Liver (tissue), 3 donors: ENCODE measurements at regions not wholly inside any gene's neighbourhood (a gene's known extent, or its start where the extent isn't known, plus 50 kb on each side); places are given as distances from the start of the nearest gene placed in this dataset.

Experiments used
- CTCF ChIP-seq: fragments of 150-350 bp; IDR thresholded peaks from 2 replicates; pipeline ENCODE4 v1.5.1; 2017; ENCODE audit warnings: improper control_type of control experiment, low read depth, low read length; ENCODE audit not compliant: missing input control
- EGR1 ChIP-seq, 2 donors: IDR thresholded peaks; 2 replicates each; pipeline ENCODE4 v1.6.1; 2016 to 2018; ENCODE audit warnings: antibody characterized with exemption in 2 of 2, low read depth in 2 of 2
- FOXA1 ChIP-seq: IDR thresholded peaks from 2 replicates; pipeline ENCODE4 v1.6.1; 2016; ENCODE audit warnings: antibody characterized with exemption
- FOXA2 ChIP-seq: IDR thresholded peaks from 2 replicates; pipeline ENCODE4 v1.6.1; 2016; ENCODE audit warnings: antibody characterized with exemption
- GABPA ChIP-seq, 2 donors: IDR thresholded peaks in 1 of 2; conservative IDR thresholded peaks in 1 of 2; 2 replicates each; pipeline ENCODE4 v1.6.1; 2016; ENCODE audit warnings: antibody characterized with exemption in 2 of 2, mild to moderate bottlenecking in 1 of 2, moderate library complexity in 1 of 2
- JUND ChIP-seq, 2 donors: IDR thresholded peaks; 2 replicates each; pipeline ENCODE4 v1.6.1; 2016; ENCODE audit warnings: antibody characterized with exemption in 2 of 2
- MAX ChIP-seq: IDR thresholded peaks from 2 replicates; pipeline ENCODE4 v1.6.1; 2016; ENCODE audit warnings: antibody characterized with exemption
- NR2F2 ChIP-seq: IDR thresholded peaks from 2 replicates; pipeline ENCODE4 v1.6.1; 2016; ENCODE audit warnings: antibody characterized with exemption
- RAD21 ChIP-seq, 2 donors: IDR thresholded peaks; 2 replicates each; pipeline ENCODE4 v1.6.1; 2016; ENCODE audit warnings: antibody characterized with exemption in 2 of 2, mild to moderate bottlenecking in 2 of 2
- REST ChIP-seq: IDR thresholded peaks from 2 replicates; pipeline ENCODE4 v1.6.1; 2016; ENCODE audit warnings: antibody characterized with exemption, mild to moderate bottlenecking
- RXRA ChIP-seq, 2 donors: IDR thresholded peaks; 2 replicates each; pipeline ENCODE4 v1.6.1; 2017 to 2018; ENCODE audit warnings: antibody characterized with exemption in 2 of 2, mild to moderate bottlenecking in 1 of 2
- SP1 ChIP-seq: IDR thresholded peaks from 2 replicates; pipeline ENCODE4 v1.6.1; 2018; ENCODE audit warnings: antibody characterized with exemption, mild to moderate bottlenecking
- TAF1 ChIP-seq: conservative IDR thresholded peaks from 2 replicates; pipeline ENCODE4 v1.6.1; 2016; ENCODE audit warnings: antibody characterized with exemption, mild to moderate bottlenecking
- YY1 ChIP-seq: IDR thresholded peaks from 2 replicates; pipeline ENCODE4 v1.6.1; 2016; ENCODE audit warnings: antibody characterized with exemption, mild to moderate bottlenecking
- donor health status: healthy.
- donor health status: healthy.

DNA sequence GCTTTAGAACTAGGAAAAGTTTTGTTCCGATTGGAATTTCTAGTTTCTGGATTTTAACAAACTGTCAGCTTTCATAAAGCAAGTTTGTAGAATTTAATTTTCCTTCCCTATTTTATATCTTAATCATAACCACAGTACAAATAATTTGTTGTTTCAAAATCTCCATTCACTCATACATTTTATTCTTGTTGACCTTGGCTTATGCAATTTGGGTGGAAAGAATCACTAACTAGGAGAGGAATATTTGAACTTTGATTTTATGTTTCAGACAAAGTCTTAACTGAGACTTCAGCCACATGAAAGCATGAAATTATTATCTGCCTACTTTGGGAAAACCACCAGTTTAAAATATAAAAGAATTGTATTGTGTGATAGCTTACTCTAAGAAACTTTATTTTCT lies 427.9 kb downstream of the SPRY1 start:
- TF ChIP-seq CTCF (no peak), TAF1 (no peak), YY1 (no peak), EGR1 (IDR thresholded peaks at IDR 0.05; ENCODE audit: low read depth in 2 of 2) (no peak), RXRA (IDR thresholded peaks at IDR 0.05) (no peak), RAD21 (IDR thresholded peaks at IDR 0.05) (no peak), GABPA (IDR thresholded peaks at IDR 0.05 in 1 of 2, conservative IDR thresholded peaks at IDR 0.05 in 1 of 2) (no peak), REST (no peak), SP1 (no peak), MAX (no peak), FOXA2 (no peak), FOXA1 (no peak), JUND (IDR thresholded peaks at IDR 0.05) (no peak), NR2F2 (no peak)
